OCI-LY7 (cell line): ENCODE measurements at regions not wholly inside any gene's neighbourhood (a gene's known extent, or its start where the extent isn't known, plus 50 kb on each side); places are given as distances from the start of the nearest gene placed in this dataset.

ENCODE experiments used
- CTCF ChIP-seq: fragments of 200-600 bp; sonication (generic); conservative IDR thresholded peaks from 2 replicates; pipeline ENCODE4 v1.5.1; 2014; ENCODE audit warnings: mild to moderate bottlenecking, antibody characterized with exemption, low read length, moderate library complexity, mixed read lengths
- EZH2phosphoT487 ChIP-seq: fragments of 200-600 bp; sonication (generic); IDR thresholded peaks from 2 replicates; pipeline ENCODE4 v1.6.1; 2018; ENCODE audit warnings: low read depth, borderline replicate concordance, mild to moderate bottlenecking, mixed run types, antibody characterized with exemption, low read length, moderate library complexity, mixed read lengths

DNA sequence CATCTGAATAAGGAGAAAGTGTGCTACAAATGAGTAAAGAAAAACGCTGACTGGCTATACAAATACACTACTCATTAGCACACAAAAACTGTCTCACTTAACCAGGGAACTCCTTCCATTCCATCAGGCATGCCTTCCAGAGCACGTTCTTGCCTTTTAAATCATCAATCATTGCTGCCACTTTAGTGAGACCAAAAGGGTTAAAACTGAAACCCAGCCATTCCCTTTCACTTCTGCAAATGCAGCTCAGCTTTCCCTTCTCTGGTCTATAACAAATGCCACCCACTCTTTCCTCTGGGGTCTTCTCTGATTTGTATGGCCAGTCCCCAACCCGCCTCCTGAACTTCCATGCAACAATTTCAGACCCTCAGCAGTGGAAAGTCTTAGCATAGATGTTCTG is 231.5 kb downstream of the TRIML1 start:
- no peak for TF ChIP-seq CTCF
- no peak for TF ChIP-seq EZH2phosphoT487
